Activated gamma-delta T cell (primary cell): ENCODE measurements at regions not wholly inside any gene's neighbourhood (a gene's known extent, or its start where the extent isn't known, plus 50 kb on each side); places are given as distances from the start of the nearest gene placed in this dataset.
"Not testable (repeated sequence)": the region's sequence is repeated elsewhere in the genome, so short reads cannot be mapped to it uniquely, and the experiment has no call there.

Source experiments
- DNase-seq: peaks from one replicate; lab custom pipeline; 2025; lab: John Stamatoyannopoulos, UW

- no peak for DNase-seq
Observed at GRCh38 chr21:23986214-23986613, 1621.1 kb downstream of the MRPL39 start.

- no peak for DNase-seq
Observed at GRCh38 chr21:23982546-23982945, 1624.7 kb downstream of the MRPL39 start.

DNA sequence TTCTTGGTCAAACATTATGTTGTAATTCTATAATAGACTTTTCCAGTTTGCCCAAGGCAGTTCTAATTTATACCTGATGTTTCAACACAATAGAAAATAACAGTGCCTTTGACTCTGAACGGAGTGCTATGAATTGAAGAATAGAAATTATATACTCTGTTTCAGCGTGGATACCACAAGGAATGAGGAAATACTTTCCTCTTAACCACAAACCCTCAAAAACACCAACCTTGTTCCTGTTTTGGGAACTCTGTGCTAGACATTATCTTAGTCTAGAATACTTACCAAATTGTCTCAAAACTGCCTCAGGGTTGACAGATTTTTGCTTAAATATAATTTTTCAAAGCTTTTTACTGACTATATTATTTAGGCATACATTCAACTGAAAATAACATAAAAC is 1629.3 kb downstream of the MRPL39 start:
- DNase-seq = no peak

DNA sequence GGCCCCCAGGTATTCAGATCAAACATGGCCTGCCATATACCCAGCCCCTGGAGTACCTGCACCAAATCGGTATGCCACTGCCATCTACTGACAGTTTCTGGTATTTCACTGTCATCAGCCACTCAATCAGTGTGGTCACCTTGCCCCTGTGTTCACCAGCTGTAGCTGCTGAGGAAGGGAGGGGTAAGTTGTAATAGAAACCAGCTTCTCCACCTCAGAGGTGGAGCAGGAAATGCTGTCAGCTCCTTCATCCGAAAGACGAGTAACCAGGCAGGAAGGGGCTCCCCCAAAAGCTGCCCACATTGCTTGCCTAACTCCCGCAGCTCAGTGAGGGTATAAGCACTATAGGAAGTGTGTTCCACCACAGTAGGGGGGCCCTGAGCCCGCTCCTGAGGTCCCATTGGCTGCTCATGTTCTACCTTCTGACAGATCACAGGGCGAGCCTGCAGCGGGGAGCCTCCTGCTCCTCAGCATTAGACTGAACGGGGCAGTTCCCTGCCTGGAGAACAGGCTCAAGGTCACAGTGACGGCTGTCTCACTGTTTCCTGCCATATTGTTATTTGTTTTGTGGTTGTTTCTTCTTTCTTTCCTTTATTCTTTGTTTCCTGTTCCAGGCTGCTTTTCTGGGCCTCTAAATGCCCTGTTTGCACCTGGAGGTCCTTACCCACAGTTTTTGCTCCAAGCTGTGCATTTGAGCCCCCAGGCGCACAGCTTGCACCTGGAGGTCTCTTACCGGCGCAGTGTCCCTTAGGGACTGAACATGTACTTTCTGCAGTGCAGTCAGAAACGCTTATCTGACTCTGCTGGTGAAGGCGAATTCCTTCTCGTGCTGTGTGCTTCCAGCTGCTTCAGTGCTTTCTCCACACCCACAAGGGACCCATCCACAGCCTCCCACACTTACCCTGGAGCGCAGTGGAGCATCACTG is 1638.3 kb downstream of the MRPL39 start:
- no peak for DNase-seq

- no peak for DNase-seq
Observed at GRCh38 chr21:23968008-23968407, 1639.3 kb downstream of the MRPL39 start.

- no peak for DNase-seq
Observed at GRCh38 chr21:23963454-23963853, 1643.8 kb downstream of the MRPL39 start.

DNA sequence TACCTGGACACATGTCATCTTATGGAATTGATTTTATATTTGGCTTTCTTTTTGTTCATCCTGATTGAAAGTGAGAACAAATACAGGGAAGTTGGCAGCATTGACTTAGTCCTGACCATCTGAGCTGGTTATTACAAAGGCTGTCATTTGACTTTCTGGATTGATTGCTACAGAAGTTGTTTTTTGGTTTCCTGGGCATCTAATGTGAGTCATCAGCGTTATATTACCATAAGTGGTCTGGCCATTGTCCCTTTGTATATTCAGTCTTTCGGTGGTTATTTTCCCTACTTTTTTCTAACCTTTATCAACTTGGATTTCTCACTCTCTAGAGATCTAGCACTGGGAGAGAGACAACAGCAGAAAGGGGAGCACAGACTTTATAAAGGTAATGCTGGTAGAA is 1646.5 kb downstream of the MRPL39 start:
- DNase-seq = no peak

- DNase-seq = no peak
Observed at GRCh38 chr21:23955135-23955843, 1652.0 kb downstream of the MRPL39 start.

- no peak for DNase-seq
Observed at GRCh38 chr21:23952269-23952668, 1655.0 kb downstream of the MRPL39 start.

DNA sequence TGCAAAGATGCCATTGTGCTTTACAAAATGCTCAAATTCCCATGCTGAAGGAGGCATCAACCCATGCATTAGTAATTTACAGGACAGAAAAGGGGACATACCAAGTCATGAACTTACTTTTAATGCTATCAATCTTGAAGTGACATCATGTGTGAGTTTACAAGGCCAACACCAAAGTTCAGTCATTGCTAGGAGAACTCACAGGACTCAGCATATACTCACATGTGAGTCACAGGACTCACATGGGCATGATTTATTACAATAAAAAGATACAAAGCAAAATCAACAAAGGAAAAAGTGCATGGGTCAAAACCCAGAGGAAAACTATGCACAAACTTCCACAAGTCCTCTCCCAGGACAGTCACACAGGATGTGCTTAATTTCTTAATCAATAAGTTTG is 1656.0 kb downstream of the MRPL39 start:
- no peak for DNase-seq

- no peak for DNase-seq
Observed at GRCh38 chr21:23950344-23950743, 1656.9 kb downstream of the MRPL39 start.

GRCh38 chr21:23949493-23949892 is 1657.8 kb downstream of the MRPL39 start:
- no peak for DNase-seq

- no peak for DNase-seq
Observed at GRCh38 chr21:23939369-23940065, 1667.8 kb downstream of the MRPL39 start.

GRCh38 chr21:23936991-23937390 is 1670.3 kb downstream of the MRPL39 start:
- DNase-seq = no peak

DNA sequence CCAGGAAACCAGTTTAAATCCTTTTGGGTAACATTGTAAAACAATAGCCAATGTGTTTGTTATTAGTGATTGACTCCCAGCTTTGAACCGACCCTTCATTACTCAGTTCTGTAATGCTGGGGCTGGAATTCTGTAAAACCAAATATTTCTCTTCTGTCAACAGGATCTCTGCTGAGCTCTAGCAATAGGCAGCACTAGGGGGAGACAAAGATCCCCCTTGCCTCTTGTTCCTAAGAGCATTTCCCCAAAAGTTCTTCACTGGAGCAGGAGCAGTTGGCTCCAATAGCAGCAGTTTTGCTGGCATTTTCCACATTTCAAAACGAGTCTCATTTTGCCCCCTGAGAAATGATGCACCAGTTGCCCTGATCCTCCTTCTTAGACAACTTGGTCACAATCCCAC is 1671.1 kb downstream of the MRPL39 start:
- DNase-seq = no peak

- no peak for DNase-seq
Observed at GRCh38 chr21:23930565-23930964, 1676.7 kb downstream of the MRPL39 start.

GRCh38 chr21:23926430-23926829 is 1680.9 kb downstream of the MRPL39 start:
- DNase-seq = not testable (repeated sequence)

GRCh38 chr21:23921670-23922418 is 1685.4 kb downstream of the MRPL39 start:
- no peak for DNase-seq

DNA sequence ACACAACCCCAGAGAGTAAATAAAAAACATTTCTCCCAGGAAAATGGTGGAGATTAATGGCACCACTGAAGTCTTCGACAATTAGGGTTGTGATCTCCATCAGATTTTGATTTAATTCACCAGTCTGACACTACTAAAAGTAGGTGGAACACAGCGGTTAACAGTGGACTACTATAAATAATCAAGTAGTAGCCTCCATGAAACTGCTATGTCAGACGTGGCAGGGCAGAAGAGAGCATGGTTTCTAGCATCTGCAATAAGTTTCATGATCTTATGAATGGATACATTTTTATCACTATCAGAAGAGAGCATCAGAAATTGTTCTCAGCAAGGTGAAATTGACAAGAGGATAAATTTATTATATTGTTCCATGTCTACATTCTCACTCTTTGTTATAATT is 1706.6 kb downstream of the MRPL39 start:
- DNase-seq = no peak

DNA sequence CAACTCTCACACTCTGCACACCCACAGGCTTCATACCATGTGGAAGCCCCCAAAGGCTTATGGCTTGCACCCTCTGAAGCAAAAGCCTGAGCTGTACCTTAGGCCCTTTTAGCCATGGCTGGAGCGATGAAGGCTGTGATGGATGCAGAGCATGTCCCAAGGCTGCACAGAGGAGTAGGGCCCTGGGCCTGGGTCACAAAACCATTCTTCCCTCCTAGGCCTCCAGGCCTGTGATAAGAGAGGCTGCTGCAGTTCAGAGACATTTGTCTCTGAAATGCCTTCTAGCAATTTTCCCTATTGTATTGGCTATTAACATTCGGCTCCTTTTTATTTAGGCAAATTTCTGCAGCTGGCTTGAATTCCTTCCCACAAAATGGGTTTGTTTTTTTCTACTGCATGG is 1707.7 kb downstream of the MRPL39 start:
- no peak for DNase-seq

GRCh38 chr21:23890652-23891051 is 1716.6 kb downstream of the MRPL39 start:
- DNase-seq = no peak
